ENCODE measurements at regions not wholly inside any gene's neighbourhood (a gene's known extent, or its start where the extent isn't known, plus 50 kb on each side); places are given as distances from the start of the nearest gene placed in this dataset.

DNA sequence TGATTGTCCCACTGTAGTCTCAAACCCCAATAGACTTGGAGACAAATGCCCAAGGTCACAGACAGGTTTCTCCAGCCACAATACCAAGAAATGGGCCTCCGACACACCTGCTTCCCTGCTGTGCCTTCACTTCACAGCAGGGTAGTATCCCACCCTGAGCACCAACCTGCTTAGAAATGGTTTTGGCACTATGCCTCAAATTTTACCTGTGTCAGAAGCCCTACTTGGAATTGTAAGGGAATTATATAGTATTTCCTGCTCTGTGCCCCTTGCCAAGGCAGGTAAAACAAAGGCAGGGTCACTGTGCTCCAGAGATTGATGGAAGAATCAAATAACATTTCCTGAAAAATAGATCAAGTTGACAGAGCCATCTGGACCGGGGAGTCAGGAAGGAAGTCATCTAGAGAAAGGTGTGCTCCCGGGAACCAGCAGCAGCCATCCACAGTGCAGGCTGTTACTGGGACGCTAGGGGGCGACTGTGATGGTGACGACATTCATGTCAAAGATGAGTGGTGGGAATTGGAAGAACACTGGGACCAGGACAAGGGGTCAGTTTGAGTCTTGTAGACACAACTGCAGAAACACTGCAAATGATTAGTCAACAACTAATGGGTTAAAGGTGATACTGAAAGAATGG, 117.8 kb upstream of the AKR1E2 start:
- TF ChIP-seq EZH2 (IDR thresholded peaks at IDR 0.05; ENCODE audit: low read length, unreplicated experiment) = no peak
- TF ChIP-seq, protein P1, sequence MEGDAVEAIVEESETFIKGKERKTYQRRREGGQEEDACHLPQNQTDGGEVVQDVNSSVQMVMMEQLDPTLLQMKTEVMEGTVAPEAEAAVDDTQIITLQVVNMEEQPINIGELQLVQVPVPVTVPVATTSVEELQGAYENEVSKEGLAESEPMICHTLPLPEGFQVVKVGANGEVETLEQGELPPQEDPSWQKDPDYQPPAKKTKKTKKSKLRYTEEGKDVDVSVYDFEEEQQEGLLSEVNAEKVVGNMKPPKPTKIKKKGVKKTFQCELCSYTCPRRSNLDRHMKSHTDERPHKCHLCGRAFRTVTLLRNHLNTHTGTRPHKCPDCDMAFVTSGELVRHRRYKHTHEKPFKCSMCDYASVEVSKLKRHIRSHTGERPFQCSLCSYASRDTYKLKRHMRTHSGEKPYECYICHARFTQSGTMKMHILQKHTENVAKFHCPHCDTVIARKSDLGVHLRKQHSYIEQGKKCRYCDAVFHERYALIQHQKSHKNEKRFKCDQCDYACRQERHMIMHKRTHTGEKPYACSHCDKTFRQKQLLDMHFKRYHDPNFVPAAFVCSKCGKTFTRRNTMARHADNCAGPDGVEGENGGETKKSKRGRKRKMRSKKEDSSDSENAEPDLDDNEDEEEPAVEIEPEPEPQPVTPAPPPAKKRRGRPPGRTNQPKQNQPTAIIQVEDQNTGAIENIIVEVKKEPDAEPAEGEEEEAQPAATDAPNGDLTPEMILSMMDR (conservative IDR thresholded peaks at IDR 0.05; ENCODE audit: low read depth, low read length) = peak; percentile 42
- no peak for TF ChIP-seq EZH2phosphoT487 (IDR thresholded peaks at IDR 0.05; ENCODE audit: borderline replicate concordance, low read length)

All from PC-3 (cell line).